Kidney (tissue), 13 donors: ENCODE measurements at regions not wholly inside any gene's neighbourhood (a gene's known extent, or its start where the extent isn't known, plus 50 kb on each side); places are given as distances from the start of the nearest gene placed in this dataset.

Experiments used
- DNase-seq, 5 donors: peaks; one replicate each; pipeline ENCODE4 v3.0.0-alpha.2; 2013 to 2020
- FAIRE-seq: peaks from 2 replicates; lab custom pipeline; 2012; peaks lifted over from hg19 to GRCh38; lab: Jason Lieb, UNC
- H3K27ac ChIP-seq, 2 donors: one replicate each; pipeline ENCODE4 v1.7.0; 2013; ENCODE audit warnings: low read depth in 2 of 2, low read length in 2 of 2, inconsistent platforms in 1 of 2
- H3K27me3 ChIP-seq: one replicate; pipeline ENCODE4 v1.7.1; 2013; ENCODE audit warnings: low read length, inconsistent platforms; ENCODE audit not compliant: control insufficient read depth, insufficient read depth
- H3K36me3 ChIP-seq, 3 donors: one replicate each; pipeline versions ENCODE4 v1.7.0 to v1.7.1; 2013; ENCODE audit warnings: low read length in 3 of 3, control low read depth in 1 of 3, inconsistent platforms in 1 of 3; ENCODE audit not compliant: insufficient read depth in 3 of 3, control insufficient read depth in 2 of 3
- H3K4me1 ChIP-seq, 3 donors: one replicate each; pipeline versions ENCODE4 v1.7.0 to v1.7.1; 2013; ENCODE audit warnings: low read length in 3 of 3, inconsistent platforms in 1 of 3, low read depth in 1 of 3; ENCODE audit not compliant: control insufficient read depth in 2 of 3, insufficient read depth in 2 of 3
- H3K4me3 ChIP-seq, 3 donors: one replicate each; pipeline versions ENCODE4 v1.7.0 to v1.8.1; 2013; ENCODE audit warnings: low read length in 3 of 3, control low read depth in 1 of 3, inconsistent platforms in 1 of 3
- H3K9ac ChIP-seq, 3 donors: one replicate each; pipeline versions ENCODE4 v1.7.0 to v1.7.1; 2013; ENCODE audit warnings: low read length in 3 of 3, control low read depth in 1 of 3, inconsistent platforms in 1 of 3
- H3K9me3 ChIP-seq, 3 donors: one replicate each; pipeline versions ENCODE4 v1.7.0 to v1.7.1; 2013; ENCODE audit warnings: low read length in 3 of 3, control low read depth in 1 of 3, inconsistent platforms in 1 of 3; ENCODE audit not compliant: control insufficient read depth in 2 of 3, insufficient read depth in 1 of 3
- intact Hi-C: fragments of 100-400 bp; cut with DNase I; formaldehyde crosslinking; loops from one replicate; pipeline ENCODE4 v1.11.1; 2022
- TF ChIP-seq, protein P1 (sequence below): IDR thresholded peaks from 3 replicates; pipeline ENCODE4 v1.5.1; 2012; ENCODE audit warnings: mild to moderate bottlenecking, moderate library complexity, borderline replicate concordance; ENCODE audit not compliant: insufficient read depth; ENCODE audit errors: extremely low read depth
- donor health status: control.
- donor health status: control.
- donor health status: control.
- donor health status: control.
- donor health status: control.
- donor health status: DM: yes; HTN: yes; CAD: no.
- donor health status: Normal renal cell carcinoma (clear cell type).

DNA sequence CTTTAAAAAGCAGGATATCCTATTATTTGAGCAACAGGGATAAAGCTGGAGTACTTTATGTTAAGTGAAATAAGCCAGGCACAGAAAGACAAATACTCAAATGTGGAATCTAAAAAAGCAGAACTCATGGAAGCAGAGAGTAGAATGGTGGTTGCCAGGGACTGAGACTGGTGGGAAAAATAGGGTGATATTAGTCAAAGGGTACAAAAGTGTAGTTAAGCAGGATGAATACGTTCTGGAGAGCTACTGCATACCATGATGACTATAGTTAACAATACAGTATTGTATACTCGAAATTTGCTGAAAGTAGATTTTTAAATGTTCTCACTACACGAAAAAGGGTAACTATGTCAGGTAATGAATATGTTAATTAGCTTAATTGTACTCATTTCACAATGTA, 125.5 kb upstream of the VSTM2A start:
- TF ChIP-seq, protein P1, sequence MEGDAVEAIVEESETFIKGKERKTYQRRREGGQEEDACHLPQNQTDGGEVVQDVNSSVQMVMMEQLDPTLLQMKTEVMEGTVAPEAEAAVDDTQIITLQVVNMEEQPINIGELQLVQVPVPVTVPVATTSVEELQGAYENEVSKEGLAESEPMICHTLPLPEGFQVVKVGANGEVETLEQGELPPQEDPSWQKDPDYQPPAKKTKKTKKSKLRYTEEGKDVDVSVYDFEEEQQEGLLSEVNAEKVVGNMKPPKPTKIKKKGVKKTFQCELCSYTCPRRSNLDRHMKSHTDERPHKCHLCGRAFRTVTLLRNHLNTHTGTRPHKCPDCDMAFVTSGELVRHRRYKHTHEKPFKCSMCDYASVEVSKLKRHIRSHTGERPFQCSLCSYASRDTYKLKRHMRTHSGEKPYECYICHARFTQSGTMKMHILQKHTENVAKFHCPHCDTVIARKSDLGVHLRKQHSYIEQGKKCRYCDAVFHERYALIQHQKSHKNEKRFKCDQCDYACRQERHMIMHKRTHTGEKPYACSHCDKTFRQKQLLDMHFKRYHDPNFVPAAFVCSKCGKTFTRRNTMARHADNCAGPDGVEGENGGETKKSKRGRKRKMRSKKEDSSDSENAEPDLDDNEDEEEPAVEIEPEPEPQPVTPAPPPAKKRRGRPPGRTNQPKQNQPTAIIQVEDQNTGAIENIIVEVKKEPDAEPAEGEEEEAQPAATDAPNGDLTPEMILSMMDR: no peak
- FAIRE-seq (no peak), DNase-seq (no peak)
- Histone ChIP-seq H3K9me3 (peaks cover 0 to 6% (median 0%) of the 10 kb centered on the region in 3 donors), H3K27me3 (no peaks in the 10 kb centered on the region), H3K36me3 (no peaks in the 10 kb centered on the region), H3K27ac (no peak overlapping the region), H3K4me3 (no peak overlapping the region), H3K9ac (no peak overlapping the region), H3K4me1 (no peaks in the 10 kb centered on the region)
- intact Hi-C loops: no loop called here

DNA sequence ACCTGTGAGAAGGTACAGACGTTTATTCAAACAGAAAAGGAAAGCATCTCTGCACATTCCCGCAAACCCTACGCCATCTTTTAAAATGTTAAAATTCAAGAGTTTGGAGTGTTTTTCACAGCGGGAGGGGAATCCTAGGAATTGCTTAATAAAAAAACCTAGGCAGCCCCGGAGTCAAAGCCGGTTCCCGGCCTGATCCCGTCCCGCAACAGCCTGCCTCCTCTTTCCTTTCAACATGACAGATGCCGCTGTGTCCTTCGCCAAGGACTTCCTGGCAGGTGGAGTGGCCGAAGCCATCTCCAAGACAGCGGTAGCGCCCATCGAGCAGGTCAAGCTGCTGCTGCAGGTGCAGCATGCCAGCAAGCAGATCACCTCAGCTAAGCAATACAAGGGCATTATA, 123.0 kb upstream of the VSTM2A start:
- H3K9ac ChIP-seq: no peak overlapping the region
- no peaks in the 10 kb centered on the region for H3K36me3 ChIP-seq
- TF ChIP-seq, protein P1: no peak
- intact Hi-C loops: no loop called here
- peak in 1 of 5 donors; percentile 65 for DNase-seq
- H3K4me1 ChIP-seq: no peaks in the 10 kb centered on the region
- no peak for FAIRE-seq
- H3K4me3 ChIP-seq: no peak overlapping the region
- no peak overlapping the region for H3K27ac ChIP-seq
- H3K9me3 ChIP-seq: peaks cover 0 to 6% (median 0%) of the 10 kb centered on the region in 3 donors
- no peaks in the 10 kb centered on the region for H3K27me3 ChIP-seq

GRCh38 chr7:54426406-54426805, 115.8 kb upstream of the VSTM2A start:
- no peak for FAIRE-seq
- TF ChIP-seq, protein P1: no peak
- intact Hi-C loops: no loop called here

DNA sequence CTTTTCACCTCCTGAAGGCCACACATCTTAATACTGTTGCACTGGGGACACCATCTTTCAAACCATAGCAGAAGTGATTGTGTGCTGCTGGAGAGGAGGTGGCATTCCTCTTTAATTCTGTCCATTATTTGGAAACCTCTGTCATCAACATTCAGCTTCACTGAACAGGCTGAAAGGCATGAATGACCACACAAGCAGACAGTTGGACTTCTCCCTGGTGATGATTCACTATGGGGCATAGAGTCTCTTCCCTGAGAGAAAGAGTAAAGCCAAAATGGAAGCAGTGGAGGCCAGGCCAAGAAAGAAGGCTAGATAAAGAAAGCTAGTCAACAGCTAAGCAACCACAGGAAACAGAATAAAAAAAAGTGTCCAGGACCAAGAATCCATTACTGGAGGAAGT, 113.1 kb upstream of the VSTM2A start:
- no peak for DNase-seq
- Histone ChIP-seq H3K9me3 (no peaks in the 10 kb centered on the region), H3K27ac (no peak overlapping the region), H3K36me3 (no peaks in the 10 kb centered on the region), H3K4me1 (no peaks in the 10 kb centered on the region), H3K4me3 (no peak overlapping the region), H3K9ac (no peak overlapping the region), H3K27me3 (no peaks in the 10 kb centered on the region)
- TF ChIP-seq, protein P1: no peak
- intact Hi-C loops: no loop called here
- FAIRE-seq: no peak

More at GRCh38 chr7:54426406-54426805, 115.8 kb upstream of the VSTM2A start:
- H3K9me3 ChIP-seq: no peaks in the 10 kb centered on the region
- no peak overlapping the region for H3K9ac ChIP-seq
- no peak overlapping the region for H3K4me3 ChIP-seq
- no peak overlapping the region for H3K27ac ChIP-seq
- H3K4me1 ChIP-seq: no peaks in the 10 kb centered on the region
- no peaks in the 10 kb centered on the region for H3K36me3 ChIP-seq
- H3K27me3 ChIP-seq: no peaks in the 10 kb centered on the region
- DNase-seq: no peak
